ENCODE measurements at regions not wholly inside any gene's neighbourhood (a gene's known extent, or its start where the extent isn't known, plus 50 kb on each side); places are given as distances from the start of the nearest gene placed in this dataset.

DNA sequence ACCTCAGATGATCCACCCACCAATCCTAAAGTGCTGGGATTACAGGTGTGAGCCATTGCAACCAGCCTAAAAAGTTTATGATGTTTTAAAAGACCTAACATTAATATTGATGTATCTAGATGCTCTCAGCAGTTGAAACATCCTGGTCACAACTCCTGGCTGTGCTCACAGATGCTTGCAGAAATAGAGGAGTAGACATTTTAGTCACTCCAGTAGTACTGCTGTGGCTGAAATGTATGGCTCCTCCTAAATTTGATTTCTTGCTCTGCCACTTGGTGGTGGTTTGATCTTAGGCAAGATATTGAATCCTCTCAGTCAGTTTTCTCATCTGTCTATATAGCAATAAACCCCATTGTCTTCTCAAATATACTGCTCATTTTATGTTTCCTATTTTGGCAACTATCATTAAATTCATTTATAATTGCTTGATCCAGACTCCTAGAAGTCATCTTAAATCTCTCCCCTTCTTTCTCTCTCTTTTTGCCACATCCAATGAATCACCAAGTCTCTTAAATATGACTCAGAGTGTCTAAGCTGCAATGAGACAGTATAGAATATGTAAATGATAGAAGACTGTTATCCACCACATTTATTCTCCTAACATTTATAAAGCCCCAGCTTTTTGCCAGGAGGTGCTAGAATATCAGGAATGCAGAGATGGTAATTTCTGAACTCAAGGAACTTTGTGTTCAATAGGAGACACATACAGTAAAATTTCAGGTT, 78.1 kb upstream of the NRBF2 start:
- TF ChIP-seq EZH2 (IDR thresholded peaks at IDR 0.05) (no peak), FOXP2 (optimal IDR thresholded peaks at IDR 0.05; ENCODE audit: control extremely low read depth, extremely low read length, insufficient read depth) (no peak), POLR2AphosphoS5 (IDR thresholded peaks at IDR 0.05; ENCODE audit: borderline replicate concordance, low read depth, low read length) (no peak)

Data from SK-N-MC (cell line).